Thyroid gland (tissue), 4 donors: ENCODE measurements at regions not wholly inside any gene's neighbourhood (a gene's known extent, or its start where the extent isn't known, plus 50 kb on each side); places are given as distances from the start of the nearest gene placed in this dataset.

Experiments
- POLR2A ChIP-seq, 2 donors: fragments of 450-650 bp; IDR thresholded peaks; one replicate each; pipeline ENCODE4 v1.6.1; 2017; ENCODE audit warnings: antibody characterized with exemption in 2 of 2, mild to moderate bottlenecking in 2 of 2, moderate library complexity in 1 of 2
- TF ChIP-seq, protein P1 (sequence below), 6 experiments: fragments of 200-600 bp in 3 of 6; fragments of 450-650 bp in 3 of 6; sonication (generic) in 3 of 6; IDR thresholded peaks; one replicate each; pipeline ENCODE4 v1.5.1; 2016 to 2019; ENCODE audit warnings: antibody characterized with exemption in 6 of 6, mild to moderate bottlenecking in 2 of 6, inconsistent platforms in 1 of 6, moderate library complexity in 1 of 6

DNA sequence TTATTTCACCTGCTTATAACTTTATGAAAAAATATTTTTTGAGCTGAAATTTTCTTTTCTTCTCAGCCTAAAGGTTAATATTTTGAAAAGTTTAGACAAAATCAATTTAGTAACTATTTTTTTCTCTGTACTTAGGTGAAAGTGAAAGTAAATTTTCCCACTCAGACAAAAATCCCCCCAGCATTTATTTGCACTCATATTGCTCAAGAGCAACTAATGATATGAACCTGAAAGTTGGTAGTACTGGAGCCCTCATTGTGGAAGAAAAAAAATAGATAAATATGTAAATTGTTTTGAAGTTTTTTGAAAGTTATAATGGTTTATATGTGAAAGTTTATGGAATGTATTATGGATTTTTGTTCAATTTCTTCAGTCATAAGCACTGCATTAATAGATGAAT is 1005.9 kb upstream of the ATXN7L3B start:
- no peak for TF ChIP-seq POLR2A (IDR thresholded peaks at IDR 0.05)
- TF ChIP-seq, protein P1, sequence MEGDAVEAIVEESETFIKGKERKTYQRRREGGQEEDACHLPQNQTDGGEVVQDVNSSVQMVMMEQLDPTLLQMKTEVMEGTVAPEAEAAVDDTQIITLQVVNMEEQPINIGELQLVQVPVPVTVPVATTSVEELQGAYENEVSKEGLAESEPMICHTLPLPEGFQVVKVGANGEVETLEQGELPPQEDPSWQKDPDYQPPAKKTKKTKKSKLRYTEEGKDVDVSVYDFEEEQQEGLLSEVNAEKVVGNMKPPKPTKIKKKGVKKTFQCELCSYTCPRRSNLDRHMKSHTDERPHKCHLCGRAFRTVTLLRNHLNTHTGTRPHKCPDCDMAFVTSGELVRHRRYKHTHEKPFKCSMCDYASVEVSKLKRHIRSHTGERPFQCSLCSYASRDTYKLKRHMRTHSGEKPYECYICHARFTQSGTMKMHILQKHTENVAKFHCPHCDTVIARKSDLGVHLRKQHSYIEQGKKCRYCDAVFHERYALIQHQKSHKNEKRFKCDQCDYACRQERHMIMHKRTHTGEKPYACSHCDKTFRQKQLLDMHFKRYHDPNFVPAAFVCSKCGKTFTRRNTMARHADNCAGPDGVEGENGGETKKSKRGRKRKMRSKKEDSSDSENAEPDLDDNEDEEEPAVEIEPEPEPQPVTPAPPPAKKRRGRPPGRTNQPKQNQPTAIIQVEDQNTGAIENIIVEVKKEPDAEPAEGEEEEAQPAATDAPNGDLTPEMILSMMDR (IDR thresholded peaks at IDR 0.05) = no peak
